GM12878 (cell line): ENCODE measurements at regions not wholly inside any gene's neighbourhood (a gene's known extent, or its start where the extent isn't known, plus 50 kb on each side); places are given as distances from the start of the nearest gene placed in this dataset.

Experiments used
- ATAC-seq: fragments of 200-7000 bp; cut with Tn5 transposase; 3 replicates; pipeline ENCODE4 v1.9.1; 2020; ENCODE audit warnings: mild to moderate bottlenecking, moderate library complexity
- BruUV-seq: library from RNA; stranded (reverse); fragments of 400-500 nt; replicated peaks from 2 replicates; lab custom pipeline; 2021; lab: Mats Ljungman, UMichigan
- CTCF ChIA-PET: fragments of 300-600 bp; sonication (Branson Sonifier 250); formaldehyde crosslinking; extraction: SDS; loops from one replicate; lab custom pipeline; 2021; ENCODE audit warnings: inconsistent platforms; lab: Yijun Ruan, JAX
- POLR2A ChIA-PET: fragments of 350-600 bp; formaldehyde crosslinking; extraction: SDS; loops from one replicate; lab custom pipeline; 2021; ENCODE audit warnings: inconsistent platforms; lab: Charles Lee
- RAD21 ChIA-PET: fragments of 300-600 bp; sonication (Branson Sonifier 250); formaldehyde crosslinking; loops from one replicate; lab custom pipeline; 2023; ENCODE audit warnings: antibody characterized with exemption; ENCODE audit not compliant: unreplicated experiment; lab: Charles Lee
- SMC1A ChIA-PET: fragments of 300-600 bp; sonication (Branson Sonifier 250); formaldehyde crosslinking; loops from one replicate; lab custom pipeline; 2023; ENCODE audit not compliant: unreplicated experiment, uncharacterized antibody; lab: Charles Lee
- DNase-seq: peaks from one replicate; pipeline ENCODE4 v3.0.0-alpha.2; 2011; ENCODE audit warnings: low read depth, low spot score
- FAIRE-seq: peaks from 3 replicates; lab custom pipeline; 2011; peaks lifted over from hg19 to GRCh38; lab: Jason Lieb, UNC
- H2AFZ ChIP-seq: 2 replicates; pipeline ENCODE4 v1.6.0; 2011; ENCODE audit warnings: low read depth, low read length, control low read depth; ENCODE audit not compliant: control insufficient read depth
- H3K27ac ChIP-seq: 2 replicates; pipeline ENCODE4 v1.5.1; 2011; ENCODE audit warnings: control low read depth; ENCODE audit not compliant: control insufficient read depth, insufficient read depth
- H3K27me3 ChIP-seq, 2 experiments: replicated peaks in 1 of 2; 2 replicates each; pipeline versions ENCODE4 v1.6.0 to v1.6.1; 2011; ENCODE audit warnings: low read length in 1 of 2; ENCODE audit not compliant: control insufficient read depth in 2 of 2, insufficient read depth in 2 of 2
- H3K36me3 ChIP-seq, 2 experiments: 2 replicates each; pipeline ENCODE4 v1.5.1; 2011; ENCODE audit warnings: low read length in 1 of 2; ENCODE audit not compliant: control insufficient read depth in 2 of 2, insufficient read depth in 2 of 2
- H3K4me1 ChIP-seq: 2 replicates; pipeline ENCODE4 v1.6.1; 2011; ENCODE audit warnings: mild to moderate bottlenecking, low read length, moderate library complexity, mixed read lengths; ENCODE audit not compliant: control insufficient read depth, insufficient read depth
- H3K4me2 ChIP-seq: 2 replicates; pipeline ENCODE4 v1.6.0; 2011; ENCODE audit warnings: control low read depth; ENCODE audit not compliant: control insufficient read depth, insufficient read depth
- H3K4me3 ChIP-seq: fragments of 200-600 bp; sonication (generic); 2 replicates; pipeline ENCODE4 v1.5.1; 2016
- H3K79me2 ChIP-seq: 2 replicates; pipeline ENCODE4 v1.6.0; 2011; ENCODE audit warnings: low read length; ENCODE audit not compliant: control insufficient read depth, insufficient read depth
- H3K9ac ChIP-seq: 2 replicates; pipeline ENCODE4 v1.8.0; 2011; ENCODE audit warnings: low read length, control low read depth, mixed read lengths; ENCODE audit not compliant: control insufficient read depth, insufficient read depth
- H3K9me3 ChIP-seq: replicated peaks from 3 replicates; pipeline ENCODE4 v1.5.1; 2011; ENCODE audit warnings: mild to moderate bottlenecking, low read length; ENCODE audit not compliant: control insufficient read depth, insufficient read depth
- H4K20me1 ChIP-seq: 2 replicates; pipeline ENCODE4 v1.6.0; 2011; ENCODE audit not compliant: control insufficient read depth, insufficient read depth
- CREM ChIP-seq: IDR thresholded peaks from 2 replicates; pipeline ENCODE4 v1.6.1; 2014; ENCODE audit warnings: antibody characterized with exemption, low read depth
- CTCF ChIP-seq, 3 experiments: IDR thresholded peaks in 2 of 3; conservative IDR thresholded peaks in 1 of 3; 2 replicates each; pipeline ENCODE4 v1.5.1; 2011; ENCODE audit warnings: low read depth in 3 of 3, low read length in 3 of 3, mild to moderate bottlenecking in 3 of 3, control low read depth in 2 of 3, moderate library complexity in 2 of 3, inconsistent platforms in 1 of 3, mixed read lengths in 1 of 3; ENCODE audit not compliant: control insufficient read depth in 2 of 3, insufficient read depth in 1 of 3; ENCODE audit errors: extremely low read depth in 1 of 3
- EED ChIP-seq: sonication (generic); IDR thresholded peaks from 2 replicates; pipeline ENCODE4 v1.6.1; 2016; ENCODE audit warnings: antibody characterized with exemption, low read depth
- KAT2A ChIP-seq: conservative IDR thresholded peaks from 2 replicates; pipeline ENCODE4 v1.6.1; 2011; ENCODE audit warnings: low read depth, low read length; ENCODE audit not compliant: control insufficient read depth
- MAX ChIP-seq: IDR thresholded peaks from 2 replicates; pipeline ENCODE4 v1.6.1; 2012; ENCODE audit warnings: low read depth, low read length, improper control_type of control experiment
- MEF2B ChIP-seq: fragments of 450-650 bp; IDR thresholded peaks from 2 replicates; pipeline ENCODE4 v1.6.1; 2018; ENCODE audit warnings: mild to moderate bottlenecking, moderate library complexity; ENCODE audit not compliant: partially characterized antibody, poor library complexity, severe bottlenecking
- RAD21 ChIP-seq: IDR thresholded peaks from 2 replicates; pipeline ENCODE4 v1.6.1; 2011; ENCODE audit warnings: mild to moderate bottlenecking, low read depth, low read length, moderate library complexity; ENCODE audit not compliant: insufficient read depth
- RELB ChIP-seq: fragments of 450-650 bp; IDR thresholded peaks from 2 replicates; pipeline ENCODE4 v1.6.1; 2017; ENCODE audit warnings: low read depth, mild to moderate bottlenecking, moderate library complexity
- SPI1 ChIP-seq: IDR thresholded peaks from 2 replicates; pipeline ENCODE4 v1.6.1; 2011; ENCODE audit warnings: low read depth, mild to moderate bottlenecking, low read length, moderate library complexity, borderline replicate concordance; ENCODE audit not compliant: insufficient read depth
- SREBF1 ChIP-seq: IDR thresholded peaks from 2 replicates; pipeline ENCODE4 v1.6.1; 2012; ENCODE audit warnings: mild to moderate bottlenecking, low read length
- ZNF622 ChIP-seq: fragments of 450-650 bp; IDR thresholded peaks from 2 replicates; pipeline ENCODE4 v1.6.1; 2017; ENCODE audit warnings: mild to moderate bottlenecking, inconsistent platforms
- ZZZ3 ChIP-seq: IDR thresholded peaks from 2 replicates; pipeline ENCODE4 v1.6.1; 2011; ENCODE audit warnings: low read depth; ENCODE audit not compliant: control insufficient read depth, insufficient read length
- WGBS: methylation state at CpG from one replicate; pipeline ENCODE4 v1.1.6; 2016; ENCODE audit warnings: low lambda C conversion rate; ENCODE audit not compliant: insufficient replicate concordance, insufficient coverage; ENCODE audit errors: missing lambda C conversion rate; 5-methylcytosine and 5-hydroxymethylcytosine counted together
- in situ Hi-C: fragments of 300-500 bp; cut with MboI; formaldehyde crosslinking; loops from 9 replicates; pipeline ENCODE4 v1.14.3; 2018; ENCODE audit warnings: mixed read lengths
- intact Hi-C: fragments of 100-400 bp; cut with micrococcal nuclease; formaldehyde crosslinking; loops from one replicate; pipeline ENCODE4 v1.14.2; 2022; ENCODE audit not compliant: unreplicated experiment
- TF ChIP-seq, protein P1 (sequence below): fragments of 450-650 bp; formaldehyde crosslinking; IDR thresholded peaks from 2 replicates; pipeline ENCODE4 v1.5.0; 2022; ENCODE audit warnings: mild to moderate bottlenecking, missing genetic modification characterization
- TF ChIP-seq, protein P2 (sequence below): fragments of 450-650 bp; IDR thresholded peaks from 2 replicates; pipeline ENCODE4 v1.6.1; 2018; ENCODE audit warnings: borderline replicate concordance, mild to moderate bottlenecking; ENCODE audit not compliant: partially characterized antibody

GRCh38 chr13:70311191-70311590, 202.9 kb upstream of the KLHL1 start:
- intact Hi-C loops, result loop anchor here (5.0 kb wide), 1 partner anchor 214 kb away; no protein-coding TSS in a partner anchor
- RAD21 ChIA-PET, result interaction anchor here (1.6 kb wide), 1 partner anchor 213 kb away, joined by 9 read pairs; no protein-coding TSS in a partner anchor
- Histone ChIP-seq H4K20me1 (no peaks in the 10 kb centered on the region), H3K4me2 (no peak overlapping the region), H2AFZ (no peak overlapping the region), H3K36me3 (no peaks in the 10 kb centered on the region), H3K9me3 (no peaks in the 10 kb centered on the region), H3K27me3 (no peaks in the 10 kb centered on the region), H3K4me1 (no peaks in the 10 kb centered on the region), H3K9ac (no peak overlapping the region), H3K4me3 (no peak overlapping the region), H3K79me2 (no peaks in the 10 kb centered on the region), H3K27ac (no peak overlapping the region)
- POLR2A ChIA-PET, result no interaction called here
- no peak for DNase-seq
- FAIRE-seq, result no peak
- CTCF ChIA-PET, result interaction anchor here (0.8 to 2.5 kb wide), 5 partner anchors 28 to 218 kb away, joined by 4 to 28 read pairs (median 5); no protein-coding TSS in a partner anchor
- WGBS, result 44% methylated on average over 2 of the region's 2 CpGs
- ATAC-seq, result no peak
- SMC1A ChIA-PET, result interaction anchor here (1.4 to 2.3 kb wide), 2 partner anchors 29 to 213 kb away, joined by 3 to 13 read pairs; no protein-coding TSS in a partner anchor
- in situ Hi-C loops, result no loop called here
- BruUV-seq, result no TSS peak
- TF ChIP-seq MAX (no peak), RELB (no peak), KAT2A (no peak), MEF2B (no peak), CTCF (IDR thresholded peaks at IDR 0.05 in 2 of 3, conservative IDR thresholded peaks at IDR 0.05 in 1 of 3; ENCODE audit: control insufficient read depth in 2 of 3, extremely low read depth in 1 of 3, insufficient read depth in 1 of 3, low read depth in 3 of 3, low read length in 3 of 3) (no peak), SPI1 (no peak), SREBF1 (no peak), EED (no peak), ZNF622 (no peak), RAD21 (no peak), ZZZ3 (no peak), CREM (no peak)
- TF ChIP-seq, protein P1, sequence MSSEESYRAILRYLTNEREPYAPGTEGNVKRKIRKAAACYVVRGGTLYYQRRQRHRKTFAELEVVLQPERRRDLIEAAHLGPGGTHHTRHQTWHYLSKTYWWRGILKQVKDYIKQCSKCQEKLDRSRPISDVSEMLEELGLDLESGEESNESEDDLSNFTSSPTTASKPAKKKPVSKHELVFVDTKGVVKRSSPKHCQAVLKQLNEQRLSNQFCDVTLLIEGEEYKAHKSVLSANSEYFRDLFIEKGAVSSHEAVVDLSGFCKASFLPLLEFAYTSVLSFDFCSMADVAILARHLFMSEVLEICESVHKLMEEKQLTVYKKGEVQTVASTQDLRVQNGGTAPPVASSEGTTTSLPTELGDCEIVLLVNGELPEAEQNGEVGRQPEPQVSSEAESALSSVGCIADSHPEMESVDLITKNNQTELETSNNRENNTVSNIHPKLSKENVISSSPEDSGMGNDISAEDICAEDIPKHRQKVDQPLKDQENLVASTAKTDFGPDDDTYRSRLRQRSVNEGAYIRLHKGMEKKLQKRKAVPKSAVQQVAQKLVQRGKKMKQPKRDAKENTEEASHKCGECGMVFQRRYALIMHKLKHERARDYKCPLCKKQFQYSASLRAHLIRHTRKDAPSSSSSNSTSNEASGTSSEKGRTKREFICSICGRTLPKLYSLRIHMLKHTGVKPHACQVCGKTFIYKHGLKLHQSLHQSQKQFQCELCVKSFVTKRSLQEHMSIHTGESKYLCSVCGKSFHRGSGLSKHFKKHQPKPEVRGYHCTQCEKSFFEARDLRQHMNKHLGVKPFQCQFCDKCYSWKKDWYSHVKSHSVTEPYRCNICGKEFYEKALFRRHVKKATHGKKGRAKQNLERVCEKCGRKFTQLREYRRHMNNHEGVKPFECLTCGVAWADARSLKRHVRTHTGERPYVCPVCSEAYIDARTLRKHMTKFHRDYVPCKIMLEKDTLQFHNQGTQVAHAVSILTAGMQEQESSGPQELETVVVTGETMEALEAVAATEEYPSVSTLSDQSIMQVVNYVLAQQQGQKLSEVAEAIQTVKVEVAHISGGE (CRISPR knock-in tag), result no peak
- TF ChIP-seq, protein P2, sequence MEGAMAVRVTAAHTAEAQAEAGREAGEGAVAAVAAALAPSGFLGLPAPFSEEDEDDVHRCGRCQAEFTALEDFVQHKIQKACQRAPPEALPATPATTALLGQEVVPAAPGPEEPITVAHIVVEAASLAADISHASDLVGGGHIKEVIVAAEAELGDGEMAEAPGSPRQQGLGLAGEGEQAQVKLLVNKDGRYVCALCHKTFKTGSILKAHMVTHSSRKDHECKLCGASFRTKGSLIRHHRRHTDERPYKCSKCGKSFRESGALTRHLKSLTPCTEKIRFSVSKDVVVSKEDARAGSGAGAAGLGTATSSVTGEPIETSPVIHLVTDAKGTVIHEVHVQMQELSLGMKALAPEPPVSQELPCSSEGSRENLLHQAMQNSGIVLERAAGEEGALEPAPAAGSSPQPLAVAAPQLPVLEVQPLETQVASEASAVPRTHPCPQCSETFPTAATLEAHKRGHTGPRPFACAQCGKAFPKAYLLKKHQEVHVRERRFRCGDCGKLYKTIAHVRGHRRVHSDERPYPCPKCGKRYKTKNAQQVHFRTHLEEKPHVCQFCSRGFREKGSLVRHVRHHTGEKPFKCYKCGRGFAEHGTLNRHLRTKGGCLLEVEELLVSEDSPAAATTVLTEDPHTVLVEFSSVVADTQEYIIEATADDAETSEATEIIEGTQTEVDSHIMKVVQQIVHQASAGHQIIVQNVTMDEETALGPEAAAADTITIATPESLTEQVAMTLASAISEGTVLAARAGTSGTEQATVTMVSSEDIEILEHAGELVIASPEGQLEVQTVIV, result no peak
